ENCODE measurements at regions not wholly inside any gene's neighbourhood (a gene's known extent, or its start where the extent isn't known, plus 50 kb on each side); places are given as distances from the start of the nearest gene placed in this dataset.

DNA sequence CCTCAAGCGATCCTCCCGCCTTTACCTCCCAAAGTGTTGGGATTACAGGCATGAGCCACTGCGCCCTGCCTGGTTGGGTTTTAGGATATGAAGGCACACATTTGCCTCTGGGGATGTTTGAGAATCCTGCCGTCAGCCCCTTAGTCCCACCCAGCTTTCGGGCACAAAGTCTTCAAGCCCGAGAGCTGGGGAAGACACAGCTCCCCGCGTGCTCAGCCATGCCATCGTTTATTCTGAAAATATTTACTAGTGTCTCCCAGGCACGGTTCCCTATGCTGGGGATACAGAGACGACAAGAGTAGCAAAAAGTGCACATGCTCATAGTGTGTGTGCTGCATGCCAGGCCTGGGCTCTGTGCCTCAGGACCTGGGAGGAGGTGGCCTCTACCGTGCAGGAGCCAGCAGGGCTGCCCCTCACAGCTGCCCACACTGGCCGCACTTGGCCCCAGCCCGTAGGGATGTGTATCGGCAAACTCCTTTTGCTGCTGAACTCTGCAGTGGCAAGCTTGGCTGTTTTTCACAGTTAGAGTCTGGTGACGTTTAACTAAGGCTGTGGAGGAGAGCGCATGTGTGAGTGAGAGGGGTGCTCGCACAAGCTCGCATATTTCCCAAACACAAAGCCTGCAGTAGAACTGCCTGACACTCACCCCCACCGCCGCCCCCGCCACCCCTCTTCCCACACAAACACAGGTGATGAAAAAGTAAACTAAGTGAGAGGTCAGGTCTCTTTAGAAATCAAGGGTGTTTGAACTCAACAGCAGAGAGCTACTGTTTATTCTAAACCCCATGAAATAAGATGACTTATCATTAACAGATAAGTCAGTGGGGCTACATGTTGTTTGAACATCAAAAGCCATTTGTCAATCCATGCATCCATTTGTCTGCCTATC lies 266.4 kb downstream of the MRTFB start:
- Histone ChIP-seq H3K4me1 (peaks cover 0 to 15% (median 0%) of the 10 kb centered on the region in 4 donors), H3K27ac (no peak overlapping the region), H3K27me3 (no peaks in the 10 kb centered on the region), H3K36me3 (no peaks in the 10 kb centered on the region), H3K4me3 (no peak overlapping the region), H3K9me3 (peaks cover 0 to 8% (median 0%) of the 10 kb centered on the region in 4 donors)
- 47 to 58% methylated on average over 20 to 22 of the region's 22 CpGs for WGBS, 2 donors
- no peak for DNase-seq (ENCODE audit: low spot score in 2 of 2)
- TF ChIP-seq, protein P1, sequence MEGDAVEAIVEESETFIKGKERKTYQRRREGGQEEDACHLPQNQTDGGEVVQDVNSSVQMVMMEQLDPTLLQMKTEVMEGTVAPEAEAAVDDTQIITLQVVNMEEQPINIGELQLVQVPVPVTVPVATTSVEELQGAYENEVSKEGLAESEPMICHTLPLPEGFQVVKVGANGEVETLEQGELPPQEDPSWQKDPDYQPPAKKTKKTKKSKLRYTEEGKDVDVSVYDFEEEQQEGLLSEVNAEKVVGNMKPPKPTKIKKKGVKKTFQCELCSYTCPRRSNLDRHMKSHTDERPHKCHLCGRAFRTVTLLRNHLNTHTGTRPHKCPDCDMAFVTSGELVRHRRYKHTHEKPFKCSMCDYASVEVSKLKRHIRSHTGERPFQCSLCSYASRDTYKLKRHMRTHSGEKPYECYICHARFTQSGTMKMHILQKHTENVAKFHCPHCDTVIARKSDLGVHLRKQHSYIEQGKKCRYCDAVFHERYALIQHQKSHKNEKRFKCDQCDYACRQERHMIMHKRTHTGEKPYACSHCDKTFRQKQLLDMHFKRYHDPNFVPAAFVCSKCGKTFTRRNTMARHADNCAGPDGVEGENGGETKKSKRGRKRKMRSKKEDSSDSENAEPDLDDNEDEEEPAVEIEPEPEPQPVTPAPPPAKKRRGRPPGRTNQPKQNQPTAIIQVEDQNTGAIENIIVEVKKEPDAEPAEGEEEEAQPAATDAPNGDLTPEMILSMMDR (IDR thresholded peaks at IDR 0.05), result no peak
- TF ChIP-seq EP300 (IDR thresholded peaks at IDR 0.05) (no peak), POLR2A (IDR thresholded peaks at IDR 0.05) (no peak)

DNA sequence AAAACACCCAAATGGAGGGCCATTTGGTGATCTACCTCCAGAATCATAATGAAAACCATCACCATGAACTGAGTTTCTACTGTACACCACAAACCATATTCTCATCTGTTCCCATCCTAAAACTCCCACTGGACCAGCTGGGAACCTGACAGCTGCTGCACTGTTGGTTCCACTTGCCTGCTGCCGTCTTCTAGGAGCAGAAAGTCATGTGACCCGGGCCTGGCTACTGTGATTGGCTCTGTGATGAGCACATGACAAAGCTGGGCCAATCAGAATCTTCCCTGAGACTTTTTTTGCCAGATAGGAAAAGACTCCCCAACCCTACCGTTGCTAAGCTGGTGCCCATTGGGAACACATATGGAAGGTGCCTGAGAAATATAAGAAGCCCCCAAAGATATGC lies 264.2 kb downstream of the MRTFB start:
- DNase-seq (ENCODE audit: low spot score in 2 of 2), result no peak
- Histone ChIP-seq H3K27me3 (no peaks in the 10 kb centered on the region), H3K36me3 (no peaks in the 10 kb centered on the region), H3K4me3 (no peak overlapping the region), H3K4me1 (peaks cover 0 to 15% (median 0%) of the 10 kb centered on the region in 4 donors), H3K27ac (no peak overlapping the region), H3K9me3 (peaks cover 0 to 6% (median 0%) of the 10 kb centered on the region in 4 donors)
- TF ChIP-seq POLR2A (IDR thresholded peaks at IDR 0.05) (no peak), EP300 (IDR thresholded peaks at IDR 0.05) (no peak)
- TF ChIP-seq, protein P1 (IDR thresholded peaks at IDR 0.05), result no peak
- WGBS, 2 donors, result 78 to 82% methylated on average over 3 of the region's 3 CpGs

GRCh38 chr16:14334366-14335080 lies 263.4 kb downstream of the MRTFB start:
- Histone ChIP-seq H3K4me1 (peaks cover 0 to 15% (median 0%) of the 10 kb centered on the region in 4 donors), H3K4me3 (no peak overlapping the region), H3K27ac (peak overlapping the region in 1 of 4 donors; percentile 46), H3K36me3 (no peaks in the 10 kb centered on the region), H3K9me3 (peaks cover 0 to 6% (median 0%) of the 10 kb centered on the region in 4 donors), H3K27me3 (no peaks in the 10 kb centered on the region)
- 49 to 54% methylated on average over 13 of the region's 13 CpGs for WGBS, 2 donors
- TF ChIP-seq POLR2A (IDR thresholded peaks at IDR 0.05), result no peak
- TF ChIP-seq, protein P1 (IDR thresholded peaks at IDR 0.05), result no peak
- TF ChIP-seq EP300 (IDR thresholded peaks at IDR 0.05), result no peak
- no peak for DNase-seq (ENCODE audit: low spot score in 2 of 2)

- TF ChIP-seq EP300 (IDR thresholded peaks at IDR 0.05), result no peak
- no peak for TF ChIP-seq POLR2A (IDR thresholded peaks at IDR 0.05)
- TF ChIP-seq, protein P1 (IDR thresholded peaks at IDR 0.05), result no peak
- Histone ChIP-seq H3K9me3 (peaks cover 0 to 6% (median 0%) of the 10 kb centered on the region in 4 donors), H3K27ac (no peak overlapping the region), H3K4me3 (no peak overlapping the region), H3K27me3 (no peaks in the 10 kb centered on the region), H3K4me1 (peaks cover 0 to 15% (median 0%) of the 10 kb centered on the region in 4 donors), H3K36me3 (peaks cover 0 to 7% (median 0%) of the 10 kb centered on the region in 3 donors)
- WGBS, 2 donors, result 95 to 99% methylated on average over 2 of the region's 2 CpGs
- no peak for DNase-seq (ENCODE audit: low spot score in 2 of 2)
These were observed 262.2 kb downstream of the MRTFB start for GRCh38 chr16:14333361-14333760.

All from tibial nerve (tissue), 4 donors.